ENCODE measurements at regions not wholly inside any gene's neighbourhood (a gene's known extent, or its start where the extent isn't known, plus 50 kb on each side); places are given as distances from the start of the nearest gene placed in this dataset.

GRCh38 chr7:35314354-35314753, 60.5 kb upstream of the TBX20 start:
- TF ChIP-seq SP1 (IDR thresholded peaks at IDR 0.05): no peak
- no peak for TF ChIP-seq FOXA1 (IDR thresholded peaks at IDR 0.05)
- TF ChIP-seq HDGF (IDR thresholded peaks at IDR 0.05; ENCODE audit: borderline replicate concordance): no peak
- no peak for TF ChIP-seq SUZ12 (IDR thresholded peaks at IDR 0.05)
- TF ChIP-seq ELF4 (IDR thresholded peaks at IDR 0.05): no peak
- TF ChIP-seq BHLHE40 (IDR thresholded peaks at IDR 0.05; ENCODE audit: borderline replicate concordance): no peak
